22Rv1 (cell line): ENCODE measurements at regions not wholly inside any gene's neighbourhood (a gene's known extent, or its start where the extent isn't known, plus 50 kb on each side); places are given as distances from the start of the nearest gene placed in this dataset.

Experiments used
- CTCF ChIP-seq: fragments of 450-650 bp; IDR thresholded peaks from 2 replicates; pipeline ENCODE4 v1.5.1; 2017; ENCODE audit warnings: mild to moderate bottlenecking
- ZFX ChIP-seq: fragments of 450-650 bp; IDR thresholded peaks from 2 replicates; pipeline ENCODE4 v1.6.1; 2017; ENCODE audit warnings: antibody characterized with exemption, borderline replicate concordance

GRCh38 chr5:100690036-100690560, 154.9 kb downstream of the FAM174A start:
- TF ChIP-seq CTCF (no peak), ZFX (no peak)
